DMS153 (cell line): ENCODE measurements at regions not wholly inside any gene's neighbourhood (a gene's known extent, or its start where the extent isn't known, plus 50 kb on each side); places are given as distances from the start of the nearest gene placed in this dataset.

Experiments used
- DNase-seq: peaks from one replicate; lab custom pipeline; 2025; lab: John Stamatoyannopoulos, UW

GRCh38 chr12:113655479-113655878 is 183.8 kb upstream of the LHX5 start:
- no peak for DNase-seq

GRCh38 chr12:113651662-113652061 is 180.0 kb upstream of the LHX5 start:
- no peak for DNase-seq

GRCh38 chr12:113650476-113650875 is 178.8 kb upstream of the LHX5 start:
- DNase-seq: no peak

- no peak for DNase-seq
Measured at GRCh38 chr12:113649256-113649830, 177.7 kb upstream of the LHX5 start.

- no peak for DNase-seq
Measured at GRCh38 chr12:113647048-113647447, 175.4 kb upstream of the LHX5 start.

- no peak for DNase-seq
Measured at GRCh38 chr12:113645603-113646002, 173.9 kb upstream of the LHX5 start.

- DNase-seq: no peak
Measured at GRCh38 chr12:113645183-113645582, 173.5 kb upstream of the LHX5 start.

- no peak for DNase-seq
Measured at GRCh38 chr12:113643177-113643974, 171.7 kb upstream of the LHX5 start.

GRCh38 chr12:113642672-113643071 is 171.0 kb upstream of the LHX5 start:
- DNase-seq: no peak

GRCh38 chr12:113642216-113642615 is 170.5 kb upstream of the LHX5 start:
- no peak for DNase-seq

GRCh38 chr12:113641426-113642030 is 169.9 kb upstream of the LHX5 start:
- DNase-seq: no peak

GRCh38 chr12:113640837-113641236 is 169.2 kb upstream of the LHX5 start:
- no peak for DNase-seq

GRCh38 chr12:113639474-113639873 is 167.8 kb upstream of the LHX5 start:
- no peak for DNase-seq

- DNase-seq: no peak
Measured at GRCh38 chr12:113638460-113638775, 166.7 kb upstream of the LHX5 start.

- DNase-seq: no peak
Measured at GRCh38 chr12:113634982-113635381, 163.3 kb upstream of the LHX5 start.

GRCh38 chr12:113634474-113634873 is 162.8 kb upstream of the LHX5 start:
- no peak for DNase-seq

GRCh38 chr12:113633678-113634332 is 162.1 kb upstream of the LHX5 start:
- DNase-seq: no peak

GRCh38 chr12:113630625-113631024 is 159.0 kb upstream of the LHX5 start:
- DNase-seq: no peak

- DNase-seq: no peak
Measured at GRCh38 chr12:113625499-113625898, 153.8 kb upstream of the LHX5 start.

- DNase-seq: no peak
Measured at GRCh38 chr12:113622410-113622809, 150.7 kb upstream of the LHX5 start.

- no peak for DNase-seq
Measured at GRCh38 chr12:113620437-113620976, 148.8 kb upstream of the LHX5 start.

- no peak for DNase-seq
Measured at GRCh38 chr12:113619202-113619601, 147.5 kb upstream of the LHX5 start.

- DNase-seq: no peak
Measured at GRCh38 chr12:113613414-113613813, 141.7 kb upstream of the LHX5 start.
